Panc1 (cell line): ENCODE measurements at regions not wholly inside any gene's neighbourhood (a gene's known extent, or its start where the extent isn't known, plus 50 kb on each side); places are given as distances from the start of the nearest gene placed in this dataset.

ENCODE experiments used
- ATAC-seq: fragments of 200-7000 bp; cut with Tn5 transposase; 2 replicates; pipeline ENCODE4 v1.9.1; 2020; ENCODE audit warnings: mild to moderate bottlenecking, moderate library complexity
- BruUV-seq: library from RNA; stranded (reverse); fragments of 400-500 nt; replicated peaks from 2 replicates; lab custom pipeline; 2021; lab: Mats Ljungman, UMichigan
- CTCF ChIA-PET: fragments of 300-600 bp; sonication (Branson Sonifier 250); formaldehyde crosslinking; loops from one replicate; lab custom pipeline; 2022; ENCODE audit warnings: antibody characterized with exemption; lab: Charles Lee
- POLR2A ChIA-PET: fragments of 300-600 bp; sonication (Branson Sonifier 250); formaldehyde crosslinking; loops from one replicate; lab custom pipeline; 2022; ENCODE audit warnings: antibody characterized with exemption; lab: Charles Lee
- DNase-seq: peaks from one replicate; pipeline ENCODE4 v3.0.0-alpha.2; 2010; ENCODE audit warnings: low read depth, low spot score
- H3K27ac ChIP-seq: 2 replicates; pipeline ENCODE4 v1.5.1; 2011; ENCODE audit warnings: mild to moderate bottlenecking, low read length, inconsistent platforms
- H3K27me3 ChIP-seq: fragments of 200-500 bp; sonication (Bioruptor generic); 2 replicates; pipeline ENCODE4 v1.6.0; 2014; ENCODE audit warnings: low read length, inconsistent platforms; ENCODE audit not compliant: control insufficient read depth, insufficient read depth
- H3K36me3 ChIP-seq: fragments of 200-500 bp; sonication (Bioruptor generic); 2 replicates; pipeline ENCODE4 v1.5.1; 2014; ENCODE audit warnings: inconsistent platforms, mild to moderate bottlenecking, low read length, moderate library complexity; ENCODE audit not compliant: control insufficient read depth, insufficient read depth
- H3K4me1 ChIP-seq: 2 replicates; pipeline ENCODE4 v1.5.1; 2011; ENCODE audit warnings: inconsistent platforms, mild to moderate bottlenecking, low read length, moderate library complexity; ENCODE audit not compliant: control insufficient read depth, insufficient read depth
- H3K4me3 ChIP-seq, 2 experiments: 2 replicates each; pipeline ENCODE4 v1.5.1; 2011 to 2012; ENCODE audit warnings: low read depth in 2 of 2, low read length in 2 of 2, mild to moderate bottlenecking in 2 of 2, inconsistent platforms in 1 of 2, moderate library complexity in 1 of 2
- H3K9me3 ChIP-seq: fragments of 200-500 bp; sonication (Bioruptor generic); 2 replicates; pipeline ENCODE4 v1.5.1; 2014; ENCODE audit warnings: low read depth, mild to moderate bottlenecking, inconsistent platforms, low read length, moderate library complexity; ENCODE audit not compliant: control insufficient read depth, insufficient read depth
- POLR2AphosphoS5 ChIP-seq: IDR thresholded peaks from 2 replicates; pipeline ENCODE4 v1.6.1; 2012; ENCODE audit warnings: mild to moderate bottlenecking, low read depth, low read length, moderate library complexity
- SIN3A ChIP-seq: IDR thresholded peaks from 2 replicates; pipeline ENCODE4 v1.6.1; 2012; ENCODE audit warnings: low read depth, mild to moderate bottlenecking, low read length, moderate library complexity, borderline replicate concordance; ENCODE audit not compliant: insufficient read depth
- TCF7L2 ChIP-seq: IDR thresholded peaks from 2 replicates; pipeline ENCODE4 v1.6.1; 2011; ENCODE audit warnings: mild to moderate bottlenecking, low read depth, low read length, inconsistent platforms
- in situ Hi-C: cut with HindIII; loops from 2 replicates; pipeline ENCODE4 v1.10.0; 2016; ENCODE audit warnings: low sequenced_read_pairs, low pct_unique_long_range_greater_than_20kb
- intact Hi-C: fragments of 100-400 bp; cut with micrococcal nuclease; formaldehyde crosslinking; loops from one replicate; pipeline ENCODE4 v1.10.0; 2022; ENCODE audit not compliant: unreplicated experiment
- TF ChIP-seq, protein P1 (sequence below): fragments of 450-650 bp; IDR thresholded peaks from 2 replicates; pipeline ENCODE4 v1.5.1; 2017; ENCODE audit warnings: mild to moderate bottlenecking
- TF ChIP-seq, protein P2 (sequence below), 2 experiments: IDR thresholded peaks; 2 replicates each; pipeline ENCODE4 v1.6.1; 2011 to 2012; ENCODE audit warnings: low read depth in 2 of 2, control low read depth in 1 of 2, low read length in 1 of 2, mild to moderate bottlenecking in 1 of 2, moderate library complexity in 1 of 2; ENCODE audit not compliant: insufficient read depth in 1 of 2

DNA sequence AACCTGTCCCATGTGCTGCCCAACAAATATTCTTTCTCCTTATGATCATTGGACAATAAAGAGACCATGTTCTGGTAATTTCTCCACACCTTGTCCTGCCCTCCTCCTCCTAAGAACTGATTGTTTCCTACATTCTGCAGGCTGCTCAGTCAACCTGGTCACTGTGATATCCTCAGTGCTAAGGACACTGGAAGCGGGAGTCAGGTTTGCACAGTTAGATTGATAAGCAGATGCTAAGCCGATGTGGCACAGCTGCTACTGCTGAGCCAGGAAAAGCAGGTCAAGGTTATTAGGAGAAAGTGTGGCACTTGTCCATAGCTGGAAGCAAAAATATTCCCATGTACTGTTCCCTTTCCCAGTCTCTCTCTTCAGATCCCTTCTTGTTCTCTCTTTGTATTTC lies 154.8 kb downstream of the TFAP2B start:
- no peaks in the 10 kb centered on the region for H3K4me1 ChIP-seq
- intact Hi-C loops: no loop called here
- no peaks in the 10 kb centered on the region for H3K9me3 ChIP-seq
- no peaks in the 10 kb centered on the region for H3K27me3 ChIP-seq
- ChIA-PET POLR2A (no interaction called here), CTCF (no interaction called here)
- no peak for ATAC-seq
- no peak overlapping the region for H3K4me3 ChIP-seq
- no TSS peak for BruUV-seq
- in situ Hi-C loops: no loop called here
- no peaks in the 10 kb centered on the region for H3K36me3 ChIP-seq
- TF ChIP-seq POLR2AphosphoS5 (no peak), SIN3A (no peak), TCF7L2 (no peak)
- TF ChIP-seq, protein P1, sequence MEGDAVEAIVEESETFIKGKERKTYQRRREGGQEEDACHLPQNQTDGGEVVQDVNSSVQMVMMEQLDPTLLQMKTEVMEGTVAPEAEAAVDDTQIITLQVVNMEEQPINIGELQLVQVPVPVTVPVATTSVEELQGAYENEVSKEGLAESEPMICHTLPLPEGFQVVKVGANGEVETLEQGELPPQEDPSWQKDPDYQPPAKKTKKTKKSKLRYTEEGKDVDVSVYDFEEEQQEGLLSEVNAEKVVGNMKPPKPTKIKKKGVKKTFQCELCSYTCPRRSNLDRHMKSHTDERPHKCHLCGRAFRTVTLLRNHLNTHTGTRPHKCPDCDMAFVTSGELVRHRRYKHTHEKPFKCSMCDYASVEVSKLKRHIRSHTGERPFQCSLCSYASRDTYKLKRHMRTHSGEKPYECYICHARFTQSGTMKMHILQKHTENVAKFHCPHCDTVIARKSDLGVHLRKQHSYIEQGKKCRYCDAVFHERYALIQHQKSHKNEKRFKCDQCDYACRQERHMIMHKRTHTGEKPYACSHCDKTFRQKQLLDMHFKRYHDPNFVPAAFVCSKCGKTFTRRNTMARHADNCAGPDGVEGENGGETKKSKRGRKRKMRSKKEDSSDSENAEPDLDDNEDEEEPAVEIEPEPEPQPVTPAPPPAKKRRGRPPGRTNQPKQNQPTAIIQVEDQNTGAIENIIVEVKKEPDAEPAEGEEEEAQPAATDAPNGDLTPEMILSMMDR: no peak
- TF ChIP-seq, protein P2, sequence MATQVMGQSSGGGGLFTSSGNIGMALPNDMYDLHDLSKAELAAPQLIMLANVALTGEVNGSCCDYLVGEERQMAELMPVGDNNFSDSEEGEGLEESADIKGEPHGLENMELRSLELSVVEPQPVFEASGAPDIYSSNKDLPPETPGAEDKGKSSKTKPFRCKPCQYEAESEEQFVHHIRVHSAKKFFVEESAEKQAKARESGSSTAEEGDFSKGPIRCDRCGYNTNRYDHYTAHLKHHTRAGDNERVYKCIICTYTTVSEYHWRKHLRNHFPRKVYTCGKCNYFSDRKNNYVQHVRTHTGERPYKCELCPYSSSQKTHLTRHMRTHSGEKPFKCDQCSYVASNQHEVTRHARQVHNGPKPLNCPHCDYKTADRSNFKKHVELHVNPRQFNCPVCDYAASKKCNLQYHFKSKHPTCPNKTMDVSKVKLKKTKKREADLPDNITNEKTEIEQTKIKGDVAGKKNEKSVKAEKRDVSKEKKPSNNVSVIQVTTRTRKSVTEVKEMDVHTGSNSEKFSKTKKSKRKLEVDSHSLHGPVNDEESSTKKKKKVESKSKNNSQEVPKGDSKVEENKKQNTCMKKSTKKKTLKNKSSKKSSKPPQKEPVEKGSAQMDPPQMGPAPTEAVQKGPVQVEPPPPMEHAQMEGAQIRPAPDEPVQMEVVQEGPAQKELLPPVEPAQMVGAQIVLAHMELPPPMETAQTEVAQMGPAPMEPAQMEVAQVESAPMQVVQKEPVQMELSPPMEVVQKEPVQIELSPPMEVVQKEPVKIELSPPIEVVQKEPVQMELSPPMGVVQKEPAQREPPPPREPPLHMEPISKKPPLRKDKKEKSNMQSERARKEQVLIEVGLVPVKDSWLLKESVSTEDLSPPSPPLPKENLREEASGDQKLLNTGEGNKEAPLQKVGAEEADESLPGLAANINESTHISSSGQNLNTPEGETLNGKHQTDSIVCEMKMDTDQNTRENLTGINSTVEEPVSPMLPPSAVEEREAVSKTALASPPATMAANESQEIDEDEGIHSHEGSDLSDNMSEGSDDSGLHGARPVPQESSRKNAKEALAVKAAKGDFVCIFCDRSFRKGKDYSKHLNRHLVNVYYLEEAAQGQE (IDR thresholded peaks at IDR 0.05; ENCODE audit: insufficient read depth in 1 of 2, low read depth in 2 of 2, low read length in 1 of 2): no peak
- H3K27ac ChIP-seq: no peak overlapping the region
- no peak for DNase-seq

DNA sequence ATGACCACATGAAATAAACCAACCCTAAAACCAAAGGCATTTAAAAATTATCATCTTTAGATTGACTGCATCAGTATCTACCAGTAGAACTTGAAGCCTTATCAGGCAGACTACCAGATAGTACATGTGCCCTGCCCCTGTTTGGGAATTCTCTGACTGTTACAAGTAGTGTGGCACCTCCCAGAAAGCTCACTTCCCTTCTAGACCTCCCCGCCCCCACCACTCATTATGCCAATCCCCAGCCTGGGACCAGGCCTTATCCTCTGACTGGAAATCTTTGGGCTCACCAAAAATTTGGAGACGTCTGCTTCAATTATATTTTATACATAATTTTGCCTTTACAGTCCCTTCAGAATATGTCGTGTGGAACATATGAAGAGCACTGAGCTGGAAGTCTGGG lies 155.6 kb downstream of the TFAP2B start:
- in situ Hi-C loops: no loop called here

More for the DNA sequence above, 155.6 kb downstream of the TFAP2B start:
- Histone ChIP-seq H3K4me1 (no peaks in the 10 kb centered on the region), H3K36me3 (no peaks in the 10 kb centered on the region), H3K9me3 (no peaks in the 10 kb centered on the region), H3K27ac (no peak overlapping the region), H3K27me3 (no peaks in the 10 kb centered on the region), H3K4me3 (no peak overlapping the region)
- ATAC-seq: no peak
- TF ChIP-seq, protein P1: no peak
- TF ChIP-seq, protein P2 (IDR thresholded peaks at IDR 0.05; ENCODE audit: insufficient read depth in 1 of 2, low read depth in 2 of 2, low read length in 1 of 2): no peak
- no peak for TF ChIP-seq SIN3A
- no peak for TF ChIP-seq TCF7L2
- no peak for TF ChIP-seq POLR2AphosphoS5
- BruUV-seq: no TSS peak
- DNase-seq: no peak
- POLR2A ChIA-PET: no interaction called here
- CTCF ChIA-PET: no interaction called here
- intact Hi-C loops: no loop called here
